ENCODE measurements at regions not wholly inside any gene's neighbourhood (a gene's known extent, or its start where the extent isn't known, plus 50 kb on each side); places are given as distances from the start of the nearest gene placed in this dataset.

- TF ChIP-seq TAF1 (IDR thresholded peaks at IDR 0.05; ENCODE audit: low read depth, low read length), result no peak
- TF ChIP-seq POLR2A (IDR thresholded peaks at IDR 0.05; ENCODE audit: low read depth, low read length), result no peak
- no peak for TF ChIP-seq POU2F2 (IDR thresholded peaks at IDR 0.05; ENCODE audit: low read depth, low read length)
- TF ChIP-seq POLR2AphosphoS5 (IDR thresholded peaks at IDR 0.05; ENCODE audit: low read depth, low read length), result no peak
- no peak for TF ChIP-seq SPI1 (IDR thresholded peaks at IDR 0.05; ENCODE audit: low read depth, low read length)
These were observed 412.7 kb downstream of the BCL11B start for GRCh38 chr14:98859301-98859700.

Data from GM12891 (cell line).